Breast epithelium (tissue), 4 donors: ENCODE measurements at regions not wholly inside any gene's neighbourhood (a gene's known extent, or its start where the extent isn't known, plus 50 kb on each side); places are given as distances from the start of the nearest gene placed in this dataset.

Experiments
- DNase-seq, 2 donors: peaks; one replicate each; pipeline ENCODE4 v3.0.0-alpha.2; 2019; ENCODE audit warnings: low spot score in 2 of 2
- H3K27ac ChIP-seq, 2 donors: fragments of 200-600 bp; sonication (generic) in 1 of 2; one replicate each; pipeline ENCODE4 v1.5.1; 2016 to 2019; ENCODE audit warnings: mild to moderate bottlenecking in 1 of 2
- H3K27me3 ChIP-seq, 2 donors: fragments of 200-600 bp; sonication (generic) in 1 of 2; one replicate each; pipeline versions ENCODE4 v1.5.1 to v1.6.0; 2017 to 2019; ENCODE audit warnings: control low read depth in 1 of 2, mild to moderate bottlenecking in 1 of 2
- H3K36me3 ChIP-seq: fragments of 200-600 bp; one replicate; pipeline ENCODE4 v1.5.1; 2019
- H3K4me1 ChIP-seq, 2 donors: fragments of 200-600 bp; sonication (generic); one replicate each; pipeline ENCODE4 v1.5.1; 2016 to 2019; ENCODE audit warnings: control low read depth in 1 of 2
- H3K4me3 ChIP-seq, 3 donors: fragments of 200-600 bp; sonication (generic); 1 replicate in 2 of 3; 2 replicates in 1 of 3; pipeline ENCODE4 v1.5.1; 2016 to 2019; ENCODE audit warnings: mild to moderate bottlenecking in 3 of 3, moderate library complexity in 2 of 3
- H3K9me3 ChIP-seq, 2 donors: fragments of 200-600 bp; sonication (generic) in 1 of 2; one replicate each; pipeline ENCODE4 v1.5.1; 2016 to 2019; ENCODE audit warnings: control low read depth in 1 of 2
- CTCF ChIP-seq, 3 donors: fragments of 450-650 bp; IDR thresholded peaks; one replicate each; pipeline ENCODE4 v1.5.1; 2016 to 2017; ENCODE audit warnings: antibody characterized with exemption in 3 of 3, mild to moderate bottlenecking in 3 of 3, moderate library complexity in 3 of 3
- POLR2A ChIP-seq: fragments of 450-650 bp; IDR thresholded peaks from one replicate; pipeline ENCODE4 v1.6.1; 2016; ENCODE audit warnings: antibody characterized with exemption, mild to moderate bottlenecking, moderate library complexity
- POLR2AphosphoS5 ChIP-seq, 3 donors: sonication (generic); formaldehyde crosslinking; IDR thresholded peaks; one replicate each; pipeline ENCODE4 v1.6.1; 2017; ENCODE audit warnings: antibody characterized with exemption in 3 of 3
- intact Hi-C: fragments of 100-400 bp; cut with DNase I; formaldehyde crosslinking; loops from one replicate; pipeline ENCODE4 v1.15.1; 2023; ENCODE audit warnings: low total_unique reads

- H3K27ac ChIP-seq = no peak overlapping the region
- no peaks in the 10 kb centered on the region for H3K36me3 ChIP-seq
- DNase-seq = no peak
- no peak for TF ChIP-seq POLR2A
- intact Hi-C loops = no loop called here
- H3K4me1 ChIP-seq = no peaks in the 10 kb centered on the region
- H3K27me3 ChIP-seq = no peaks in the 10 kb centered on the region
- no peaks in the 10 kb centered on the region for H3K9me3 ChIP-seq
- H3K4me3 ChIP-seq = no peak overlapping the region
Measured at GRCh38 chr2:16466133-16466820, 199.4 kb downstream of the CYRIA start.

- no peak for DNase-seq
- Histone ChIP-seq H3K4me1 (no peaks in the 10 kb centered on the region), H3K36me3 (no peaks in the 10 kb centered on the region), H3K9me3 (no peaks in the 10 kb centered on the region), H3K4me3 (no peak overlapping the region), H3K27me3 (no peaks in the 10 kb centered on the region), H3K27ac (no peak overlapping the region)
- TF ChIP-seq CTCF (IDR thresholded peaks at IDR 0.05) = no peak
- TF ChIP-seq POLR2A = no peak
- no peak for TF ChIP-seq POLR2AphosphoS5 (IDR thresholded peaks at IDR 0.05)
- intact Hi-C loops = no loop called here
Measured at GRCh38 chr2:16464641-16465040, 201.0 kb downstream of the CYRIA start.

DNA sequence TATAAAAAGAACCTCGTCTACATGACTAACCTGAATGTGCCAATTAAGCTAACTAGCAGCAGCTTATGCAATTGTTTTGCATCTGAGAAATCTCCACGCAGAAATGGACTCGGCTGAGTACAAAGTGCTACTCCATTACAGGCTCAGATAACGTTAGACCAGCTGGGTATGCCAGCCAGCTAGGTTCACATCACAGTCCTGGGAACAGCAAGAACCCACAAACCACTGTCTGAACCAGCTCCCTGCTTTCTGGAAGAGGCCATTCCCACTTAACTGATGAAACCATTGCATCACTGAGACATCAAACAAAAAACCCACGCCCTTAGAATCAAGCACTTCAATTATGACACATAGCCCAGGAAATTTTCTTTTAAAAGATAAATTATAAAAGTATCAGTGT is 202.7 kb downstream of the CYRIA start:
- Histone ChIP-seq H3K4me1 (no peaks in the 10 kb centered on the region), H3K9me3 (no peaks in the 10 kb centered on the region), H3K4me3 (no peak overlapping the region), H3K27ac (no peak overlapping the region), H3K27me3 (no peaks in the 10 kb centered on the region), H3K36me3 (no peaks in the 10 kb centered on the region)
- intact Hi-C loops = no loop called here
- TF ChIP-seq POLR2AphosphoS5 (IDR thresholded peaks at IDR 0.05) (no peak), CTCF (IDR thresholded peaks at IDR 0.05) (no peak), POLR2A (no peak)
- no peak for DNase-seq

GRCh38 chr2:16461672-16462071 is 204.0 kb downstream of the CYRIA start:
- Histone ChIP-seq H3K4me1 (no peaks in the 10 kb centered on the region), H3K27ac (no peak overlapping the region), H3K27me3 (no peaks in the 10 kb centered on the region), H3K36me3 (no peaks in the 10 kb centered on the region), H3K9me3 (no peaks in the 10 kb centered on the region), H3K4me3 (no peak overlapping the region)
- TF ChIP-seq CTCF (IDR thresholded peaks at IDR 0.05) = no peak
- TF ChIP-seq POLR2AphosphoS5 (IDR thresholded peaks at IDR 0.05) = no peak
- TF ChIP-seq POLR2A = no peak
- intact Hi-C loops = no loop called here
- DNase-seq = no peak

GRCh38 chr2:16459606-16460005 is 206.0 kb downstream of the CYRIA start:
- Histone ChIP-seq H3K36me3 (no peaks in the 10 kb centered on the region), H3K27ac (no peak overlapping the region), H3K4me3 (no peak overlapping the region), H3K9me3 (no peaks in the 10 kb centered on the region), H3K4me1 (no peaks in the 10 kb centered on the region), H3K27me3 (no peaks in the 10 kb centered on the region)
- no peak for TF ChIP-seq CTCF (IDR thresholded peaks at IDR 0.05)
- TF ChIP-seq POLR2AphosphoS5 (IDR thresholded peaks at IDR 0.05) = no peak
- TF ChIP-seq POLR2A = no peak
- intact Hi-C loops = no loop called here
- DNase-seq = no peak

DNA sequence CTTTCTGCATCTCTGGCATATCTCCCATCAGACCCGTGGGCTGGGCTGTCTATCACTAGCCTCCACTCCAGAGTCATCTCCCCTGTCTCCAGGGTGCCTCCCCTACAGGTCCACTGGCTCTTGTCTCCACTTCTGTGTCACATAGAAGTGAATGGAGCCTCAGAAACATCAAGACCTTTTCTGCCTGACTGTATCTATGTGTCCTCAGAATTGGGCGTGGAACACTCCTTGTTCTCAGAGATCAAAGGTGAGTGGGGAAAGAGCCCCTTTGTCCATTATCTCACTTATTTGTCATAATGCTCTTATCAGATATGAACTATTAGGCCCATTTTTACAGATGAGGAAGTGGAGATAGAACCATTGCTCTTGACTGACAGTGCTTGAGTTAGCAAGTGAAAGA is 211.0 kb downstream of the CYRIA start:
- Histone ChIP-seq H3K36me3 (no peaks in the 10 kb centered on the region), H3K4me3 (no peak overlapping the region), H3K9me3 (no peaks in the 10 kb centered on the region), H3K27ac (no peak overlapping the region), H3K27me3 (no peaks in the 10 kb centered on the region), H3K4me1 (no peaks in the 10 kb centered on the region)
- intact Hi-C loops = no loop called here
- no peak for DNase-seq
- TF ChIP-seq POLR2A (no peak), CTCF (IDR thresholded peaks at IDR 0.05) (no peak), POLR2AphosphoS5 (IDR thresholded peaks at IDR 0.05) (no peak)
